CMK (cell line): ENCODE measurements at regions not wholly inside any gene's neighbourhood (a gene's known extent, or its start where the extent isn't known, plus 50 kb on each side); places are given as distances from the start of the nearest gene placed in this dataset.

Source experiments
- DNase-seq: peaks from one replicate; pipeline ENCODE4 v3.0.0-alpha.2; 2010; ENCODE audit warnings: low read depth

DNA sequence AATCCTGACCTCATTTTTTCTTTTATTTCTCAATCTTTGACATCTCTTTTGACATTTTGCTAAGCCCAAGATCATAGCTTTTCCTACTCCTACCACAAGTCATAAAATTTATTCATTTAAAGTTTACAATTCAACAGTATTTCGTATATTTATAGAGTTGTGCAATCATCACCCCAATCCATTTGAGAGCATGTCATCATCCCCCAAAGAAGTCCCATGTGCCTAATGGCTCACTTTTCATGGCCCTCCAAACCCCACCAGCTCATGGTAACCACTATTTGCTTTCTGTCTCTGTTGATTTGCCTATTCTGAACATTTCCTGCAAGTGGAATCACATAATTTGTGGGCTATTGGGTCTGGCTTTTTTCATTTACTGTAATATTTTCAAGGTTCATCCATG lies 52.5 kb upstream of the GLI3 start:
- DNase-seq = no peak
